ENCODE measurements at regions not wholly inside any gene's neighbourhood (a gene's known extent, or its start where the extent isn't known, plus 50 kb on each side); places are given as distances from the start of the nearest gene placed in this dataset.

- Histone ChIP-seq H2AFZ (ENCODE audit: low read length) (no peak overlapping the region), H3K36me3 (ENCODE audit: control insufficient read depth, insufficient read depth, low read length) (no peaks in the 10 kb centered on the region), H3K4me1 (ENCODE audit: control insufficient read depth, extremely low read depth, insufficient read depth, low read length) (no peaks in the 10 kb centered on the region), H3K4me3 (replicated peaks in 1 of 4; ENCODE audit: control extremely low read depth in 1 of 4, insufficient read depth in 1 of 4, low read depth in 3 of 4, low read length in 4 of 4) (no peak overlapping the region), H3K79me2 (ENCODE audit: control insufficient read depth, insufficient read depth, low read length) (no peaks in the 10 kb centered on the region), H3K9me3 (ENCODE audit: control insufficient read depth, insufficient read depth, low read depth, low read length) (no peaks in the 10 kb centered on the region), H3K9ac (ENCODE audit: insufficient read depth, low read length) (no peak overlapping the region), H4K20me1 (ENCODE audit: control insufficient read depth, extremely low read depth, insufficient read depth, low read length) (no peaks in the 10 kb centered on the region), H3K27ac (ENCODE audit: insufficient read depth, low read length) (no peak overlapping the region), H3K27me3 (ENCODE audit: control insufficient read depth, insufficient read depth, low read length) (no peaks in the 10 kb centered on the region), H3K4me2 (ENCODE audit: extremely low read depth, insufficient read depth, low read length) (no peak overlapping the region)
- TF ChIP-seq CTCF (conservative IDR thresholded peaks at IDR 0.05 in 1 of 2, IDR thresholded peaks at IDR 0.05 in 1 of 2; ENCODE audit: low read depth in 1 of 2, low read length in 2 of 2) (no peak), EZH2 (IDR thresholded peaks at IDR 0.05; ENCODE audit: low read length, missing control alignments) (no peak)
- no peak for DNase-seq (ENCODE audit: low read depth in 2 of 2)
Measured at GRCh38 chr5:22986281-22986680, 133.1 kb upstream of the CDH12 start.

GRCh38 chr5:22985446-22985845 is 132.3 kb upstream of the CDH12 start:
- Histone ChIP-seq H3K9me3 (ENCODE audit: control insufficient read depth, insufficient read depth, low read depth, low read length) (no peaks in the 10 kb centered on the region), H3K4me3 (replicated peaks in 1 of 4; ENCODE audit: control extremely low read depth in 1 of 4, insufficient read depth in 1 of 4, low read depth in 3 of 4, low read length in 4 of 4) (no peak overlapping the region), H3K9ac (ENCODE audit: insufficient read depth, low read length) (no peak overlapping the region), H4K20me1 (ENCODE audit: control insufficient read depth, extremely low read depth, insufficient read depth, low read length) (no peaks in the 10 kb centered on the region), H2AFZ (ENCODE audit: low read length) (no peak overlapping the region), H3K27me3 (ENCODE audit: control insufficient read depth, insufficient read depth, low read length) (no peaks in the 10 kb centered on the region), H3K79me2 (ENCODE audit: control insufficient read depth, insufficient read depth, low read length) (no peaks in the 10 kb centered on the region), H3K4me2 (ENCODE audit: extremely low read depth, insufficient read depth, low read length) (no peak overlapping the region), H3K4me1 (ENCODE audit: control insufficient read depth, extremely low read depth, insufficient read depth, low read length) (no peaks in the 10 kb centered on the region), H3K36me3 (ENCODE audit: control insufficient read depth, insufficient read depth, low read length) (no peaks in the 10 kb centered on the region), H3K27ac (ENCODE audit: insufficient read depth, low read length) (no peak overlapping the region)
- TF ChIP-seq EZH2 (IDR thresholded peaks at IDR 0.05; ENCODE audit: low read length, missing control alignments) (no peak), CTCF (conservative IDR thresholded peaks at IDR 0.05 in 1 of 2, IDR thresholded peaks at IDR 0.05 in 1 of 2; ENCODE audit: low read depth in 1 of 2, low read length in 2 of 2) (no peak)
- DNase-seq (ENCODE audit: low read depth in 2 of 2) = no peak

GRCh38 chr5:22970956-22971618 is 117.9 kb upstream of the CDH12 start:
- no peaks in the 10 kb centered on the region for H3K27me3 ChIP-seq (ENCODE audit: control insufficient read depth, insufficient read depth, low read length)
- no peak overlapping the region for H3K4me2 ChIP-seq (ENCODE audit: extremely low read depth, insufficient read depth, low read length)
- no peaks in the 10 kb centered on the region for H3K79me2 ChIP-seq (ENCODE audit: control insufficient read depth, insufficient read depth, low read length)
- H3K27ac ChIP-seq (ENCODE audit: insufficient read depth, low read length) = no peak overlapping the region
- H2AFZ ChIP-seq (ENCODE audit: low read length) = no peak overlapping the region
- H3K36me3 ChIP-seq (ENCODE audit: control insufficient read depth, insufficient read depth, low read length) = no peaks in the 10 kb centered on the region
- no peaks in the 10 kb centered on the region for H3K9me3 ChIP-seq (ENCODE audit: control insufficient read depth, insufficient read depth, low read depth, low read length)
- H3K4me1 ChIP-seq (ENCODE audit: control insufficient read depth, extremely low read depth, insufficient read depth, low read length) = no peaks in the 10 kb centered on the region
- TF ChIP-seq CTCF (conservative IDR thresholded peaks at IDR 0.05 in 1 of 2, IDR thresholded peaks at IDR 0.05 in 1 of 2; ENCODE audit: low read depth in 1 of 2, low read length in 2 of 2) (no peak), EZH2 (IDR thresholded peaks at IDR 0.05; ENCODE audit: low read length, missing control alignments) (no peak)
- no peak overlapping the region for H3K9ac ChIP-seq (ENCODE audit: insufficient read depth, low read length)
- no peak for DNase-seq (ENCODE audit: low read depth in 2 of 2)
- H4K20me1 ChIP-seq (ENCODE audit: control insufficient read depth, extremely low read depth, insufficient read depth, low read length) = no peaks in the 10 kb centered on the region
- H3K4me3 ChIP-seq (replicated peaks in 1 of 4; ENCODE audit: control extremely low read depth in 1 of 4, insufficient read depth in 1 of 4, low read depth in 3 of 4, low read length in 4 of 4) = no peak overlapping the region

All from fibroblast of lung (primary cell).